ENCODE measurements at regions not wholly inside any gene's neighbourhood (a gene's known extent, or its start where the extent isn't known, plus 50 kb on each side); places are given as distances from the start of the nearest gene placed in this dataset.
A peak's percentile ranks its signal among the peaks of the same experiment; 100 is the strongest.

DNA sequence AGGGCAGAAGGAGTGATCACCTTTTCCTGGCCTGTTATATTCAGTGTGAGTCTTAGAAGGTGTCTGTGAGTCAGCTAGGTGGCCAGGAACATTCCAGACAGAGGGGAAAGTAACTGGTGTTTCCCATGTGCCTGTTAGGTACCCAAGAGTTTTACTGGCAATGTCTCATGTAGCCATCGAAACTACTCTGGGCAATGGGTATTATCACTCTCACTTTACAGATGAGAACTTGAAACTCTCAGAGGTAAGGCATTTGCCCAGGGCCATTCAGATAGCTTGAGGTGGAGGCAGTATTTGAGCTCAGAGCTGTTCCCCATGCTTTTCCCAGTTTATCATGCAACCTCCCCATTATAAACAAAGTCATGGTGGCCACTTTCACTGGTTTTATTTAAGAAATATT is 80.4 kb upstream of the NHS start:
- no peak overlapping the region for H3K4me3 ChIP-seq
- 63 to 95% (median 83%) methylated on average over 1 of the region's 1 CpG for WGBS, 4 donors
- no peaks in the 10 kb centered on the region for H3K27me3 ChIP-seq
- H3K36me3 ChIP-seq, result no peaks in the 10 kb centered on the region
- intact Hi-C loops (cut with DNase I), result no loop called here
- ATAC-seq, result no peak
- H3K27ac ChIP-seq, result no peak overlapping the region
- no peaks in the 10 kb centered on the region for H3K4me1 ChIP-seq
- TF ChIP-seq POLR2A (IDR thresholded peaks at IDR 0.05) (no peak), CTCF (IDR thresholded peaks at IDR 0.05) (no peak)
- DNase-seq, result no peak
- no peaks in the 10 kb centered on the region for H3K9me3 ChIP-seq

DNA sequence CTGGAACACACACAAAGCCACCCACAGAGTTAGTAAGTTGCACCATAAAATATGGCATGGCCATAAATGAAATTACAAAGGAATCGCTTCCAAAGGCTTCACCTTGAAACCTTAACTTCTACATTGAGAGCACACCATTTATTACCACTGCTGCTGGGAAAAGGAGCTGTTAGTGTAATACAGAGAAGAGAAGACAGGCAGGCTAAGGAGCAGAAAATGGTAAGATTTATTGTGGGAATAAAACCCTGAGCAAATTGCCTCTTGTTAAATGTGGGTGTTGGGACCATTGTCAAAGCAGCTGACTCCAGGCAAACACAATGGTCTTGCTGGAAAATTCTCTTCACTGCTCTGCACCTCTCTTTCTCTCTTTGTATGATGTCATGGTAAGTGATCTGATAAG is 79.2 kb upstream of the NHS start:
- Histone ChIP-seq H3K9me3 (no peaks in the 10 kb centered on the region), H3K4me3 (no peak overlapping the region), H3K27ac (no peak overlapping the region), H3K27me3 (no peaks in the 10 kb centered on the region), H3K36me3 (no peaks in the 10 kb centered on the region), H3K4me1 (no peaks in the 10 kb centered on the region)
- intact Hi-C loops (cut with DNase I), result no loop called here
- TF ChIP-seq CTCF (IDR thresholded peaks at IDR 0.05) (no peak), POLR2A (IDR thresholded peaks at IDR 0.05) (no peak)
- no peak for DNase-seq
- no peak for ATAC-seq
- 83 to 97% (median 93%) methylated on average over 1 of the region's 1 CpG for WGBS, 4 donors

DNA sequence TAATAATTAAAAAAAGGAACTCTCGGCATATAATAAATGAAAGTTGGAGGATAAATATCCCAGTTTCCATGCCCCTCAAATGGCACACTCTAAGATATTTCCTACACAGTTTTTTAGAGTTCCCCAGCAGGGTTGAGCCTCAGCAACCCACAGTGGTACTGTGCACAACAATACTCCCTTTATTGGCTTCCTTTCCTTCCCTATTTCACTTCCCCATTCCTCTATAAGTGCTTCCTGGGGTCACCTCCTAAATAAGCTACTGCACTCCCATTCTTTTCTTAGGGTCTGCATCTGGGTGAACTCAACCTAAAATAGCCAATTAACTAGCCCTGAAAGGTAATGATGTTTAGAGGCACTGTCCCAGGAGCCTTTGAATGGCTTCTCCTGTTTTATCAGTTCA is 76.4 kb upstream of the NHS start:
- no peaks in the 10 kb centered on the region for H3K9me3 ChIP-seq
- intact Hi-C loops (cut with DNase I), result no loop called here
- peak overlapping the region in 1 of 12 donors; percentile 29 for H3K4me3 ChIP-seq
- H3K27ac ChIP-seq, result no peak overlapping the region
- TF ChIP-seq CTCF (IDR thresholded peaks at IDR 0.05) (no peak), POLR2A (IDR thresholded peaks at IDR 0.05) (no peak)
- H3K36me3 ChIP-seq, result no peaks in the 10 kb centered on the region
- DNase-seq (no peak), ATAC-seq (no peak)
- 89 to 100% (median 92%) methylated on average over 1 of the region's 1 CpG for WGBS, 4 donors
- no peaks in the 10 kb centered on the region for H3K27me3 ChIP-seq
- no peaks in the 10 kb centered on the region for H3K4me1 ChIP-seq

DNA sequence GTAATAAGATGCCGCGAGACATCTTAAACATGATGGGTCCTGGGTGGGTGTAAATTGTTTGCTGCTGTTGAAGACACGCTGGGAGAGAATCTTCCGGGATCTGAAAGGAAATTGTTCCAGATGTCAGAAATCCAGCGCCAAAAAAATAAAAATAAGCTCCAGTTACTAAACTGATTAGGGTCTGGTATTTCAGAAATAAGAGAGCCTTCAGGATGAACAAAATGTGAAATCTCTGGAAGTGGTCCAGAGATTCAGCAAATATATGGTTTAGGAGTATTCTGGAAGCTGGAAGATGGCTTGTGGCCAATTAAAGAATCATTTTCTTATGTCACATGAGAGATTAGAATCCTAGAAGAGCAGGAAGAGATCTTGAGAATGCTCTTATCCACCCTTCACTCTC is 75.8 kb upstream of the NHS start:
- no peak for TF ChIP-seq POLR2A (IDR thresholded peaks at IDR 0.05)
- peak overlapping the region in 5 of 12 donors; percentile 5 to 36 (median 17) for H3K4me3 ChIP-seq

DNA sequence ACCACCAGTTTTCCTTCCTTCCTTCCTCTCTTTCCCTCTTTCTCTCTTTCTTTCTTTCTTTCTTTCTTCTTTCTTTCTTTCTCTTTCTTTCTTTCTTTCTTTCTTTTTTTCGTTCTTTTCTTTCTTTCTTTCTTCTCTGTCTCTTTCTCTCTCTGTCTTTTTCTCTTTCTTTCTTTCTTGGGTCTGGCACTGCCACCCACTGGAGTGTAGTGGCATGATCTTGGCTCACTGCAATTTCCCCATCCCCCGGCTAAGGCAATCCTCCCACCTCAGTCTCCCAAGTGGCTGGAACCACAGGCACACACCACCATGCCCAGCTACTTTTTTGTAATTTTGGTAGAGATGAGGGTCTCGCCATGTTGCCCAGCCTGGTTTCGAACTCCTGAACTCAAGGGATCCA is 51.6 kb upstream of the NHS start:
- DNase-seq (no peak), ATAC-seq (no peak)
- Histone ChIP-seq H3K9me3 (no peaks in the 10 kb centered on the region), H3K27ac (no peak overlapping the region), H3K36me3 (no peaks in the 10 kb centered on the region), H3K4me3 (no peak overlapping the region), H3K27me3 (no peaks in the 10 kb centered on the region), H3K4me1 (no peaks in the 10 kb centered on the region)
- intact Hi-C loops (cut with DNase I), result no loop called here
- WGBS, 4 donors, result 78 to 82% (median 80%) methylated on average over 4 of the region's 4 CpGs
- no peak for TF ChIP-seq CTCF (IDR thresholded peaks at IDR 0.05)
- TF ChIP-seq POLR2A (IDR thresholded peaks at IDR 0.05), result no peak

More for the DNA sequence above, 75.8 kb upstream of the NHS start:
- intact Hi-C loops (cut with DNase I), result no loop called here
- Histone ChIP-seq H3K36me3 (no peaks in the 10 kb centered on the region), H3K27me3 (no peaks in the 10 kb centered on the region), H3K9me3 (peaks cover 0 to 4% (median 0%) of the 10 kb centered on the region in 12 donors), H3K4me1 (no peaks in the 10 kb centered on the region), H3K27ac (no peak overlapping the region)
- ATAC-seq (no peak), DNase-seq (no peak)
- WGBS, 4 donors, result 65 to 73% (median 68%) methylated on average over 5 of the region's 5 CpGs
